Stimulated activated CD8-positive, alpha-beta memory T cell treated with anti-CD3 and anti-CD28 coated beads, Interleukin-4, amount 100 ng/mL, for 24 hours (primary cell): ENCODE measurements at regions not wholly inside any gene's neighbourhood (a gene's known extent, or its start where the extent isn't known, plus 50 kb on each side); places are given as distances from the start of the nearest gene placed in this dataset.

Experiments
- DNase-seq: peaks from one replicate; pipeline ENCODE4 v3.0.0-alpha.2; 2020; ENCODE audit warnings: low read depth

- no peak for DNase-seq
These were observed 218.1 kb downstream of the CETN3 start for GRCh38 chr5:90191352-90192045.

- no peak for DNase-seq
These were observed 223.6 kb downstream of the CETN3 start for GRCh38 chr5:90185897-90186468.

- no peak for DNase-seq
These were observed 224.8 kb downstream of the CETN3 start for GRCh38 chr5:90184764-90185163.

- DNase-seq: no peak
These were observed 226.8 kb downstream of the CETN3 start for GRCh38 chr5:90182726-90183125.

GRCh38 chr5:90174236-90174635, 235.3 kb downstream of the CETN3 start:
- DNase-seq: no peak

- no peak for DNase-seq
These were observed 236.1 kb downstream of the CETN3 start for GRCh38 chr5:90173299-90174030.

- DNase-seq: no peak
These were observed 238.1 kb downstream of the CETN3 start for GRCh38 chr5:90171466-90171865.

- DNase-seq: no peak
These were observed 239.3 kb downstream of the CETN3 start for GRCh38 chr5:90170261-90170660.

GRCh38 chr5:90169078-90169477, 240.5 kb downstream of the CETN3 start:
- DNase-seq: no peak

- no peak for DNase-seq
These were observed 241.2 kb downstream of the CETN3 start for GRCh38 chr5:90168399-90168798.

- DNase-seq: no peak
These were observed 242.7 kb downstream of the CETN3 start for GRCh38 chr5:90166816-90167215.

GRCh38 chr5:90162324-90162723, 247.2 kb downstream of the CETN3 start:
- DNase-seq: no peak

- DNase-seq: no peak
These were observed 248.1 kb downstream of the CETN3 start for GRCh38 chr5:90161414-90161813.

GRCh38 chr5:90158131-90158530, 251.4 kb downstream of the CETN3 start:
- DNase-seq: no peak

GRCh38 chr5:90153031-90153430, 256.5 kb downstream of the CETN3 start:
- no peak for DNase-seq

GRCh38 chr5:90144625-90145327, 264.8 kb downstream of the CETN3 start:
- DNase-seq: no peak

GRCh38 chr5:90142541-90142940, 267.0 kb downstream of the CETN3 start:
- no peak for DNase-seq

GRCh38 chr5:90141984-90142383, 267.6 kb downstream of the CETN3 start:
- no peak for DNase-seq

- no peak for DNase-seq
These were observed 272.5 kb downstream of the CETN3 start for GRCh38 chr5:90136952-90137528.

- no peak for DNase-seq
These were observed 273.7 kb downstream of the CETN3 start for GRCh38 chr5:90135779-90136378.

- DNase-seq: no peak
These were observed 274.7 kb downstream of the CETN3 start for GRCh38 chr5:90134892-90135291.

GRCh38 chr5:90134381-90134780, 275.2 kb downstream of the CETN3 start:
- no peak for DNase-seq
